Mammary epithelial cell (primary cell): ENCODE measurements at regions not wholly inside any gene's neighbourhood (a gene's known extent, or its start where the extent isn't known, plus 50 kb on each side); places are given as distances from the start of the nearest gene placed in this dataset.

ENCODE experiments used
- EZH2 ChIP-seq: IDR thresholded peaks from 2 replicates; pipeline ENCODE4 v1.6.1; 2012; ENCODE audit warnings: low read length, inconsistent platforms, borderline replicate concordance
- TF ChIP-seq, protein P1 (sequence below), 2 donors: IDR thresholded peaks in 1 of 2; conservative IDR thresholded peaks in 1 of 2; 2 replicates each; pipeline ENCODE4 v1.5.1; 2011 to 2012; ENCODE audit warnings: inconsistent platforms in 2 of 2, low read length in 2 of 2, mild to moderate bottlenecking in 2 of 2, control low read depth in 1 of 2, low read depth in 1 of 2; ENCODE audit not compliant: insufficient read depth in 1 of 2; ENCODE audit errors: extremely low read depth in 1 of 2

- TF ChIP-seq EZH2: no peak
- TF ChIP-seq, protein P1, sequence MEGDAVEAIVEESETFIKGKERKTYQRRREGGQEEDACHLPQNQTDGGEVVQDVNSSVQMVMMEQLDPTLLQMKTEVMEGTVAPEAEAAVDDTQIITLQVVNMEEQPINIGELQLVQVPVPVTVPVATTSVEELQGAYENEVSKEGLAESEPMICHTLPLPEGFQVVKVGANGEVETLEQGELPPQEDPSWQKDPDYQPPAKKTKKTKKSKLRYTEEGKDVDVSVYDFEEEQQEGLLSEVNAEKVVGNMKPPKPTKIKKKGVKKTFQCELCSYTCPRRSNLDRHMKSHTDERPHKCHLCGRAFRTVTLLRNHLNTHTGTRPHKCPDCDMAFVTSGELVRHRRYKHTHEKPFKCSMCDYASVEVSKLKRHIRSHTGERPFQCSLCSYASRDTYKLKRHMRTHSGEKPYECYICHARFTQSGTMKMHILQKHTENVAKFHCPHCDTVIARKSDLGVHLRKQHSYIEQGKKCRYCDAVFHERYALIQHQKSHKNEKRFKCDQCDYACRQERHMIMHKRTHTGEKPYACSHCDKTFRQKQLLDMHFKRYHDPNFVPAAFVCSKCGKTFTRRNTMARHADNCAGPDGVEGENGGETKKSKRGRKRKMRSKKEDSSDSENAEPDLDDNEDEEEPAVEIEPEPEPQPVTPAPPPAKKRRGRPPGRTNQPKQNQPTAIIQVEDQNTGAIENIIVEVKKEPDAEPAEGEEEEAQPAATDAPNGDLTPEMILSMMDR (conservative IDR thresholded peaks at IDR 0.05 in 1 of 2, IDR thresholded peaks at IDR 0.05 in 1 of 2; ENCODE audit: extremely low read depth in 1 of 2, insufficient read depth in 1 of 2, low read depth in 1 of 2, low read length in 2 of 2): no peak
Observed at GRCh38 chr12:45654002-45654665, 75.4 kb upstream of the ARID2 start.
